Parathyroid adenoma (tissue), 2 donors: ENCODE measurements at regions not wholly inside any gene's neighbourhood (a gene's known extent, or its start where the extent isn't known, plus 50 kb on each side); places are given as distances from the start of the nearest gene placed in this dataset.

ENCODE experiments used
- H2AFZ ChIP-seq: fragments of 300-600 bp; sonication (generic); one replicate; pipeline ENCODE4 v1.7.0; 2017; ENCODE audit warnings: antibody characterized with exemption, mild to moderate bottlenecking
- H3K27ac ChIP-seq: fragments of 300-600 bp; sonication (generic); one replicate; pipeline ENCODE4 v1.7.0; 2017
- H3K27me3 ChIP-seq: fragments of 300-600 bp; sonication (generic); one replicate; pipeline ENCODE4 v1.7.0; 2017; ENCODE audit warnings: low read length; ENCODE audit not compliant: control insufficient read depth, insufficient read depth
- H3K36me3 ChIP-seq: fragments of 300-600 bp; sonication (generic); one replicate; pipeline ENCODE4 v1.7.0; 2017; ENCODE audit warnings: low read length; ENCODE audit not compliant: control insufficient read depth, insufficient read depth
- H3K4me1 ChIP-seq: fragments of 300-600 bp; sonication (generic); one replicate; pipeline ENCODE4 v1.7.0; 2017; ENCODE audit warnings: control low read depth
- H3K4me2 ChIP-seq: fragments of 300-600 bp; sonication (generic); one replicate; pipeline ENCODE4 v1.7.0; 2017; ENCODE audit warnings: low read length
- H3K4me3 ChIP-seq: fragments of 300-600 bp; sonication (generic); one replicate; pipeline ENCODE4 v1.7.0; 2017; ENCODE audit warnings: low read depth, low read length
- H3K79me2 ChIP-seq: fragments of 300-600 bp; sonication (generic); one replicate; pipeline ENCODE4 v1.7.0; 2017; ENCODE audit warnings: control low read depth
- H3K9ac ChIP-seq: fragments of 300-600 bp; sonication (generic); one replicate; pipeline ENCODE4 v1.7.0; 2017; ENCODE audit warnings: mild to moderate bottlenecking
- H3K9me3 ChIP-seq: fragments of 300-600 bp; sonication (generic); one replicate; pipeline ENCODE4 v1.7.0; 2017; ENCODE audit warnings: low read length; ENCODE audit not compliant: control insufficient read depth
- TF ChIP-seq, protein P1 (sequence below): fragments of 300-600 bp; sonication (generic); IDR thresholded peaks from one replicate; pipeline ENCODE4 v1.7.0; 2017; ENCODE audit warnings: antibody characterized with exemption, mild to moderate bottlenecking
- donor health status: primary hyperparathyroidism.

DNA sequence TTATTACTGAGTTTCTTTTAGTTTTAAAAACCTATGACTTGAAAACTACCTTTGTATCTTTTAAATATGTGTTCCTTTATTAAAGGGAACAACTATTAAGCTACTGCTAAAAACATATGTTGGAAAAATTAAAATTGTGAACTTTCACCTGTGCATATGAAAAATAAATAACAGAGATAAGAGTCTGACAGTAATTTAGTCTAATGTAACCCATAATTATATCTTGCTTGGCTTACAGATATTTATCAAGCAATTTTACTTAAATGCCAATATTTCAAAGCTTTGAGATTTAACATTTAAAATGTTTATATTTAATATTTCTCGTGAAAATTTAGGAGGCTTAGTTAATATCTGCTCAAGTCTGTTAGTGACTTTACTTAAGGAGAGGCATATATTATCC lies 309.8 kb downstream of the CCER1 start:
- no peak overlapping the region for H3K4me3 ChIP-seq
- H3K4me2 ChIP-seq, result no peak overlapping the region
- TF ChIP-seq, protein P1, sequence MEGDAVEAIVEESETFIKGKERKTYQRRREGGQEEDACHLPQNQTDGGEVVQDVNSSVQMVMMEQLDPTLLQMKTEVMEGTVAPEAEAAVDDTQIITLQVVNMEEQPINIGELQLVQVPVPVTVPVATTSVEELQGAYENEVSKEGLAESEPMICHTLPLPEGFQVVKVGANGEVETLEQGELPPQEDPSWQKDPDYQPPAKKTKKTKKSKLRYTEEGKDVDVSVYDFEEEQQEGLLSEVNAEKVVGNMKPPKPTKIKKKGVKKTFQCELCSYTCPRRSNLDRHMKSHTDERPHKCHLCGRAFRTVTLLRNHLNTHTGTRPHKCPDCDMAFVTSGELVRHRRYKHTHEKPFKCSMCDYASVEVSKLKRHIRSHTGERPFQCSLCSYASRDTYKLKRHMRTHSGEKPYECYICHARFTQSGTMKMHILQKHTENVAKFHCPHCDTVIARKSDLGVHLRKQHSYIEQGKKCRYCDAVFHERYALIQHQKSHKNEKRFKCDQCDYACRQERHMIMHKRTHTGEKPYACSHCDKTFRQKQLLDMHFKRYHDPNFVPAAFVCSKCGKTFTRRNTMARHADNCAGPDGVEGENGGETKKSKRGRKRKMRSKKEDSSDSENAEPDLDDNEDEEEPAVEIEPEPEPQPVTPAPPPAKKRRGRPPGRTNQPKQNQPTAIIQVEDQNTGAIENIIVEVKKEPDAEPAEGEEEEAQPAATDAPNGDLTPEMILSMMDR, result no peak
- H3K9me3 ChIP-seq, result no peaks in the 10 kb centered on the region
- H3K27me3 ChIP-seq, result no peaks in the 10 kb centered on the region
- no peaks in the 10 kb centered on the region for H3K79me2 ChIP-seq
- H3K36me3 ChIP-seq, result no peaks in the 10 kb centered on the region
- H2AFZ ChIP-seq, result no peak overlapping the region
- H3K27ac ChIP-seq, result no peak overlapping the region
- H3K4me1 ChIP-seq, result no peaks in the 10 kb centered on the region
- H3K9ac ChIP-seq, result no peak overlapping the region

DNA sequence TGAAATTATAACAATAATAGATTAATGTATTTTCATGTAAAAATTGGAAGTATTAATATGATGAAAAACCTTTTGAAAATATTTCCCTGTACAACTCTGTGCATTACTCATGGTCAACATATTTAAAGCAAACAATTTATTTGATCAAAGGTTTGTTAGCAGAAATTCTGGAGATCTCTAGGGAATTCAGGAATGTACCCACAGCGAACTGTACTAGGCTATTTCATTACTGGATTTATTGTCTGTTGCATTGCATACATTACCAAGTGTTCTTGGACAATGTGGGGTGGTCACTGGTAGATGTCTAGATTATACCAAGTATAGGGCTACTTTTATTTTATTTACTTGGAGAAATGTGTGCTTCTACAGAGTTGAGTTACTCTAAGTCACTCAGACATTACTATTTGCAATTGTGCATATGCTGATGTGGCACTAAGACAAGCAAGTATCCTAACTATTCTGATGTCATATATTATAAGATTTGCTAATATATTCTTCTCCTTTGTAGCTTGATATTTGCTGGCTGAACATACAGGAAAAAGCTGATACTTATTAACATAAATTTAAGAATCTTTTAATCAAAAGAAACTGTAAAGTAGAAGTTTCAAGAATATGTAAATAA lies 323.3 kb downstream of the CCER1 start:
- Histone ChIP-seq H3K4me2 (no peak overlapping the region), H3K36me3 (no peaks in the 10 kb centered on the region)

GRCh38 chr12:90630006-90630405 lies 325.0 kb downstream of the CCER1 start:
- no peaks in the 10 kb centered on the region for H3K4me1 ChIP-seq
- H3K4me2 ChIP-seq, result no peak overlapping the region
- H3K36me3 ChIP-seq, result no peaks in the 10 kb centered on the region
- no peaks in the 10 kb centered on the region for H3K9me3 ChIP-seq
- H3K9ac ChIP-seq, result no peak overlapping the region
- no peak overlapping the region for H2AFZ ChIP-seq
- H3K27me3 ChIP-seq, result no peaks in the 10 kb centered on the region
- H3K79me2 ChIP-seq, result no peaks in the 10 kb centered on the region
- H3K27ac ChIP-seq, result no peak overlapping the region
- TF ChIP-seq, protein P1, result no peak
- H3K4me3 ChIP-seq, result no peak overlapping the region

More for the DNA sequence above, 323.3 kb downstream of the CCER1 start:
- Histone ChIP-seq H3K27me3 (no peaks in the 10 kb centered on the region), H3K9me3 (no peaks in the 10 kb centered on the region), H3K4me3 (no peak overlapping the region), H2AFZ (no peak overlapping the region), H3K27ac (no peak overlapping the region), H3K79me2 (no peaks in the 10 kb centered on the region), H3K4me1 (no peaks in the 10 kb centered on the region), H3K9ac (no peak overlapping the region)
- TF ChIP-seq, protein P1, result no peak

- Histone ChIP-seq H3K36me3 (no peaks in the 10 kb centered on the region), H3K9ac (no peak overlapping the region), H3K4me1 (no peaks in the 10 kb centered on the region), H3K27me3 (no peaks in the 10 kb centered on the region), H3K4me2 (no peak overlapping the region), H3K9me3 (no peaks in the 10 kb centered on the region), H3K4me3 (no peak overlapping the region), H2AFZ (no peak overlapping the region), H3K79me2 (no peaks in the 10 kb centered on the region), H3K27ac (no peak overlapping the region)
- TF ChIP-seq, protein P1, result no peak
Observed at GRCh38 chr12:90628213-90628612, 326.8 kb downstream of the CCER1 start.
